ENCODE measurements at regions not wholly inside any gene's neighbourhood (a gene's known extent, or its start where the extent isn't known, plus 50 kb on each side); places are given as distances from the start of the nearest gene placed in this dataset.
"Not testable (repeated sequence)": the region's sequence is repeated elsewhere in the genome, so short reads cannot be mapped to it uniquely, and the experiment has no call there.

- DNase-seq, result no peak
- Mint-ChIP-seq H3K36me3 (ENCODE audit: low read depth) (no peaks in the 10 kb centered on the region), H3K4me3 (no peak overlapping the region), H3K27ac (no peak overlapping the region), H3K4me1 (ENCODE audit: low read depth) (no peaks in the 10 kb centered on the region), H3K27me3 (ENCODE audit: low read depth) (peaks cover 13% of the 10 kb centered on the region), H3K9me3 (peaks cover 6% of the 10 kb centered on the region)
- CTCF ChIA-PET, result no interaction called here
- intact Hi-C loops (cut with micrococcal nuclease), result no loop called here
Observed at GRCh38 chr2:132278267-132278666, 116.5 kb upstream of the ANKRD30BL start.

GRCh38 chr2:132279344-132279743, 117.6 kb upstream of the ANKRD30BL start:
- H3K27me3 Mint-ChIP-seq (ENCODE audit: low read depth), result peaks cover 14% of the 10 kb centered on the region
- no peak overlapping the region for H3K4me3 Mint-ChIP-seq
- CTCF ChIA-PET, result no interaction called here
- peaks cover 6% of the 10 kb centered on the region for H3K9me3 Mint-ChIP-seq
- H3K4me1 Mint-ChIP-seq (ENCODE audit: low read depth), result no peaks in the 10 kb centered on the region
- DNase-seq, result no peak
- intact Hi-C loops (cut with micrococcal nuclease), result no loop called here
- no peak overlapping the region for H3K27ac Mint-ChIP-seq
- no peaks in the 10 kb centered on the region for H3K36me3 Mint-ChIP-seq (ENCODE audit: low read depth)

- intact Hi-C loops (cut with micrococcal nuclease), result no loop called here
- no peaks in the 10 kb centered on the region for H3K36me3 Mint-ChIP-seq (ENCODE audit: low read depth)
- H3K27ac Mint-ChIP-seq, result no peak overlapping the region
- H3K4me1 Mint-ChIP-seq (ENCODE audit: low read depth), result no peaks in the 10 kb centered on the region
- peaks cover 6% of the 10 kb centered on the region for H3K9me3 Mint-ChIP-seq
- no peak for DNase-seq
- peaks cover 14% of the 10 kb centered on the region for H3K27me3 Mint-ChIP-seq (ENCODE audit: low read depth)
- H3K4me3 Mint-ChIP-seq, result no peak overlapping the region
- CTCF ChIA-PET, result no interaction called here
Observed at GRCh38 chr2:132279930-132280615, 118.3 kb upstream of the ANKRD30BL start.

GRCh38 chr2:132280912-132281311, 119.2 kb upstream of the ANKRD30BL start:
- CTCF ChIA-PET, result interaction anchor here (0.6 kb wide), 1 partner anchor 542 kb away, joined by 3 read pairs; no protein-coding TSS in a partner anchor
- intact Hi-C loops (cut with micrococcal nuclease), result no loop called here
- no peak for DNase-seq
- Mint-ChIP-seq H3K27me3 (ENCODE audit: low read depth) (peaks cover 14% of the 10 kb centered on the region), H3K9me3 (peaks cover 6% of the 10 kb centered on the region), H3K4me1 (ENCODE audit: low read depth) (no peaks in the 10 kb centered on the region), H3K27ac (no peak overlapping the region), H3K36me3 (ENCODE audit: low read depth) (no peaks in the 10 kb centered on the region), H3K4me3 (no peak overlapping the region)

GRCh38 chr2:132282104-132282503, 120.4 kb upstream of the ANKRD30BL start:
- H3K9me3 Mint-ChIP-seq; DNase-seq; H3K27ac Mint-ChIP-seq; intact Hi-C loops (cut with micrococcal nuclease); CTCF ChIA-PET; H3K4me1 Mint-ChIP-seq (ENCODE audit: low read depth); H3K4me3 Mint-ChIP-seq; H3K36me3 Mint-ChIP-seq (ENCODE audit: low read depth): not testable (repeated sequence)
- peaks cover 14% of the 10 kb centered on the region for H3K27me3 Mint-ChIP-seq (ENCODE audit: low read depth)

- intact Hi-C loops (cut with micrococcal nuclease), result no loop called here
- Mint-ChIP-seq H3K4me3 (no peak overlapping the region), H3K9me3 (peaks cover 6% of the 10 kb centered on the region), H3K4me1 (ENCODE audit: low read depth) (no peaks in the 10 kb centered on the region), H3K36me3 (ENCODE audit: low read depth) (no peaks in the 10 kb centered on the region), H3K27ac (no peak overlapping the region), H3K27me3 (ENCODE audit: low read depth) (peaks cover 14% of the 10 kb centered on the region)
- no peak for DNase-seq
- CTCF ChIA-PET, result no interaction called here
Observed at GRCh38 chr2:132282911-132283310, 121.2 kb upstream of the ANKRD30BL start.

- CTCF ChIA-PET; DNase-seq; H3K4me3 Mint-ChIP-seq; H3K4me1 Mint-ChIP-seq (ENCODE audit: low read depth); intact Hi-C loops (cut with micrococcal nuclease); H3K9me3 Mint-ChIP-seq; H3K36me3 Mint-ChIP-seq (ENCODE audit: low read depth); H3K27ac Mint-ChIP-seq: not testable (repeated sequence)
- peaks cover 12% of the 10 kb centered on the region for H3K27me3 Mint-ChIP-seq (ENCODE audit: low read depth)
Observed at GRCh38 chr2:132286289-132286911, 124.6 kb upstream of the ANKRD30BL start.

- intact Hi-C loops (cut with micrococcal nuclease); H3K27me3 Mint-ChIP-seq (ENCODE audit: low read depth); H3K9me3 Mint-ChIP-seq; H3K4me3 Mint-ChIP-seq; CTCF ChIA-PET; DNase-seq; H3K27ac Mint-ChIP-seq; H3K4me1 Mint-ChIP-seq (ENCODE audit: low read depth); H3K36me3 Mint-ChIP-seq (ENCODE audit: low read depth): not testable (repeated sequence)
Observed at GRCh38 chr2:132287910-132288309, 126.2 kb upstream of the ANKRD30BL start.

- CTCF ChIA-PET; H3K27me3 Mint-ChIP-seq (ENCODE audit: low read depth); H3K4me1 Mint-ChIP-seq (ENCODE audit: low read depth); H3K4me3 Mint-ChIP-seq; DNase-seq; H3K27ac Mint-ChIP-seq; H3K36me3 Mint-ChIP-seq (ENCODE audit: low read depth); H3K9me3 Mint-ChIP-seq; intact Hi-C loops (cut with micrococcal nuclease): not testable (repeated sequence)
Observed at GRCh38 chr2:132289138-132289537, 127.4 kb upstream of the ANKRD30BL start.

GRCh38 chr2:132289812-132290211, 126.8 kb upstream of the GPR39 start:
- H3K4me1 Mint-ChIP-seq (ENCODE audit: low read depth); CTCF ChIA-PET; DNase-seq; H3K36me3 Mint-ChIP-seq (ENCODE audit: low read depth); H3K4me3 Mint-ChIP-seq; H3K27ac Mint-ChIP-seq; intact Hi-C loops (cut with micrococcal nuclease); H3K27me3 Mint-ChIP-seq (ENCODE audit: low read depth); H3K9me3 Mint-ChIP-seq: not testable (repeated sequence)

- DNase-seq; CTCF ChIA-PET; intact Hi-C loops (cut with micrococcal nuclease); H3K4me1 Mint-ChIP-seq (ENCODE audit: low read depth); H3K27me3 Mint-ChIP-seq (ENCODE audit: low read depth); H3K36me3 Mint-ChIP-seq (ENCODE audit: low read depth); H3K9me3 Mint-ChIP-seq; H3K27ac Mint-ChIP-seq: not testable (repeated sequence)
- H3K4me3 Mint-ChIP-seq, result peak overlapping the region; percentile 41
Observed at GRCh38 chr2:132300592-132301378, 115.8 kb upstream of the GPR39 start.

GRCh38 chr2:132304661-132305380, 111.8 kb upstream of the GPR39 start:
- H3K36me3 Mint-ChIP-seq (ENCODE audit: low read depth); H3K4me3 Mint-ChIP-seq; H3K9me3 Mint-ChIP-seq; H3K27ac Mint-ChIP-seq; H3K27me3 Mint-ChIP-seq (ENCODE audit: low read depth); intact Hi-C loops (cut with micrococcal nuclease); CTCF ChIA-PET; DNase-seq; H3K4me1 Mint-ChIP-seq (ENCODE audit: low read depth): not testable (repeated sequence)

Measured in activated naive CD4-positive, alpha-beta T cell treated with anti-CD3 and anti-CD28 coated beads for 36 hours (primary cell).